GM19328 (cell line): ENCODE measurements at regions not wholly inside any gene's neighbourhood (a gene's known extent, or its start where the extent isn't known, plus 50 kb on each side); places are given as distances from the start of the nearest gene placed in this dataset.
"Not testable (repeated sequence)": the region's sequence is repeated elsewhere in the genome, so short reads cannot be mapped to it uniquely, and the experiment has no call there.

Experiments
- ATAC-seq: cut with Tn5 transposase; IDR thresholded peaks from one replicate; pipeline ENCODE4 v1.9.1; 2021; ENCODE audit warnings: mild to moderate bottlenecking, moderate library complexity; ENCODE audit not compliant: unreplicated experiment

DNA sequence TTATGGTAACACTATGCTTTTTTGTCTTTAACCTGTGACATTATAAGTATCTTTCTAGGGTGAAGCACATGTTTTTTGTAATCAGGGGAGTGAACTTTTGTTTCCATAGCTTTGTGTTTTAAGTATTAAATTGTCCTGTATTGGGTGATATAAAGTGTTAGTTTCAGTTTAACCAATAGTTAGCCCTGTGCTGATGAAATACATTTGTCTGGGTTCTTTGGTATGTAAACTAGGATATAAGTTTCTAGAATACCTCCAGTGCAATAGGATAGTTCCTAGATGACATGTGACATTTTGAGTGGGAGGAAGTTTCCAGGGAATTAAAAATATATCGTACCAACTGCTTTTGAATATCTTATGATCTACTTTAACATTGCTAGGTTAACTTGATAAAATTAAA, 611.0 kb upstream of the MARCKS start:
- no peak for ATAC-seq

DNA sequence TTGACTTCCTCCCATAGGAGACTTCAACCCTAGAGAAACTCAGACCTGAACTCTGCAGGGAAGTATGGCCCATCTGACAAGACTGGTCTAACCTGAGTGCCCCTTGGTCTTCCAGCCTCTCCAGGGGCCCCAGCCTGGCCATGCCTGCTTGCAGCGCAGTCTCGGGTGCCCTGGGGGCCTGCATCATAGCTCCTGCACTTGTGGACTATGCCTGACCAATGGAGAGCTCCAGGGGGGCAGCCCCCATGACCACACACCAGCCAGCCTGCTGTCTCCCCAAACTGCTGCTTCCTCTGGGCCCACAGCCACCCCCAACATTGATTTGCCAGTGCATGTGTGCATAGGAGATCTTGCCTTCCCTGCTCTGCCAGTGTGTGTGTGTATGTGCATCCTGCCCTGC, 608.6 kb upstream of the MARCKS start:
- ATAC-seq = no peak

DNA sequence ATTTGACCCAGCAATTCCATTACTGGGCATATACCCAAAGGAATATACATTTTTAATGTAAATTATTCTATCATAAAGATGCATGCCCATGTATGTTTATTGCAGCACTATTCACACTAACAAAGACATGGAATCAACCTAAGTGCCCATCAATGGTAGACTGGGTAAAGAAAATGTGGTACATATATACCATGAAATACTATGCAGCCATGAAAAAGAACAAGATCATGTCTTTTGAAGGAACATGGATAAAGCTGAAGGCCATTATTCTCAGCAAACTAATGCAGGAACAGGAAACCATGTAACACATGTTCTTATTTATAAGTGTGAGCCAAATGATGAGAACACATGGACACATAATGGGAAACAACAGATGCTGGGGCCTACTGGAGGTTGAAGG, 603.0 kb upstream of the MARCKS start:
- ATAC-seq = not testable (repeated sequence)

- ATAC-seq = no peak
Measured at GRCh38 chr6:113258771-113259170, 598.4 kb upstream of the MARCKS start.

DNA sequence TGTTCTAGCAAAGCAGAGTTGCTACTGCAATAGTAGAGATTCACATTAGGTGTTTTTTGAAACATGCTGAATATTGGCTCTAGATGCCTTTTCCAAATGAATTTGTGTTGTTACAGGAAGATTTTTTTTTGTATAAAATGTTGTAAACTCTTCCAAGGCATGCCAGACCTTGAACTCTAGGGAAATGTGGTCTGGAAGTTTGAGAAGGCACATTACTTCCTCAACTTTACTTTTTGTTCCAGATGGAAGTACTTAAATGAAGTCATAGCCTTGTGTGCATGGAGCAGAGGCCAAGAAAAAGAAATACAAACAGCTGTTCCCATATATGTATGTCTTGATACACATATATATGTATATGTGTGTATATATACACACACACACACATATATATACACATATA, 585.7 kb upstream of the MARCKS start:
- ATAC-seq = no peak

GRCh38 chr6:113276601-113277000, 580.5 kb upstream of the MARCKS start:
- no peak for ATAC-seq

DNA sequence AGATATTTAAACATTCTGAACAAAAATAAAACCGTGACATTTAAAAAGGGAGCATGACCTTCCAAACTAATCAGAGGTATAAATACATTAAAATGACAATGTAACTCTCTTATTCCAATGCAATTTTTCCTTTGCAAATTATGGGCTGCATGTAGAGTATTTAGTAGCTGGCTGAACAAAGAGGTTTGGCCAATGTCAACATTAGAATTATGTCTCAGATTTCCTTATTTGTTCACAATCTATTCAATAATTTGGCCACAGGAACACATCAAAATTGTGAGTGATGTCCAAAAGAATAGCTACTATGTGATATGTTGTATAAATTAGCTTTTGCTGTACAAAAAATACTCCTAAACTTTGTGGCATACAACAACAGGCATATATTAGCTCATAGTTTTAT, 580.0 kb upstream of the MARCKS start:
- ATAC-seq = no peak

- no peak for ATAC-seq
Measured at GRCh38 chr6:113281014-113281413, 576.1 kb upstream of the MARCKS start.

DNA sequence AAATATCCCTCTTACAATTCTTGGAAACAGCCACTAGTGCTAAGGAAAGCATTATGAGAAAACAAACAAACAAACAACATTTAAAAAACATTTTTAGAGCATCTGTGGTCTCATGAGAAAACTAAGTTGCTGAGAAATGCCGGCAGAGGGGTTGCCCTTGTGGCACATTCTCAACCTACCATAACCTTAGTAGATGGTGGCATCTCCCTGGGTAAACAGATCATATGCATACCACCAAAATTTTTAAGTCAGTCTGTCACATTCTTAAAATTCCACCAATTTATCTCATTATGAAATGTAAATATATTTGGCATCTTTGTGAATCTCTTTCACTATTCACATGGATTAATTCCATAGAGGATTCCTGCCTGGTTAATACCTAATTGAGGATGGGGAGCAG, 575.7 kb upstream of the MARCKS start:
- ATAC-seq = no peak

- no peak for ATAC-seq
Measured at GRCh38 chr6:113287396-113287795, 569.7 kb upstream of the MARCKS start.

DNA sequence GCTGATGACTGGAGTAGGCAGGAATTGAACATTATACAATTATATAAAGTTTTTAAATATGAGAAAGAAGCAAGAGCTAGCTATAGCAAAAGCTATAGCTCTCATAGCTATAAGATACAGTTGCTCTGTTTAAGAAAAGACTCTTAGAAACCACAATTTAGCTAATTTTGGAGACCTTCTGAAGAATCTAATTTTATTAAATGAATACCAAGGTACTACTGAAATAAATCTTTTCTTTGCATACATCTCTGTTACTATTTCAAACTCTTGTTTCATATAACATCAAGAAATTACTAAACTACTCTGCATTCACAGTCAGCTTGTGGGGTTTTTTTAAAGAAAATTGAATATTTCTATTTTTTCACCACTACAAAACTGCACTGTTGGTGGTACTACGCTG, 568.7 kb upstream of the MARCKS start:
- ATAC-seq = no peak

GRCh38 chr6:113289166-113289565, 568.0 kb upstream of the MARCKS start:
- ATAC-seq = no peak

DNA sequence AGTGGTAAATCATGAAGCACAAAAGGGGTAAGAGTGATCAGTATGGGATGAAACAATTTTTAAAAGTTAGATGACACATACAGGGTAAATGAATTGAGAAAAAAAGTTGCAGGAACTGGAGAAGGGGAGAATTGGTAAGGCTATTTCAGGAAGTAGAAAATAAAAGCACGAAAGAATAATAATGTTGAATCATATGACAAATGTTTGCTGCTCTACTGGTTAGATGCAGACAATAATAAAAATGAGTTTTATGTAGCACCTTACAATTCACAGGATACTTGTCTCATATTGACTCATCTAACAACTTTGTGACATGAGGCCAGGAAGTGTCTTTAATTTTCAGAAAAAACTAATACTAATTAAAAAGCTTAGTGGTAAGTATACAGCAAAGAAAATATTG, 566.5 kb upstream of the MARCKS start:
- ATAC-seq = no peak

GRCh38 chr6:113291751-113292445, 565.2 kb upstream of the MARCKS start:
- no peak for ATAC-seq

DNA sequence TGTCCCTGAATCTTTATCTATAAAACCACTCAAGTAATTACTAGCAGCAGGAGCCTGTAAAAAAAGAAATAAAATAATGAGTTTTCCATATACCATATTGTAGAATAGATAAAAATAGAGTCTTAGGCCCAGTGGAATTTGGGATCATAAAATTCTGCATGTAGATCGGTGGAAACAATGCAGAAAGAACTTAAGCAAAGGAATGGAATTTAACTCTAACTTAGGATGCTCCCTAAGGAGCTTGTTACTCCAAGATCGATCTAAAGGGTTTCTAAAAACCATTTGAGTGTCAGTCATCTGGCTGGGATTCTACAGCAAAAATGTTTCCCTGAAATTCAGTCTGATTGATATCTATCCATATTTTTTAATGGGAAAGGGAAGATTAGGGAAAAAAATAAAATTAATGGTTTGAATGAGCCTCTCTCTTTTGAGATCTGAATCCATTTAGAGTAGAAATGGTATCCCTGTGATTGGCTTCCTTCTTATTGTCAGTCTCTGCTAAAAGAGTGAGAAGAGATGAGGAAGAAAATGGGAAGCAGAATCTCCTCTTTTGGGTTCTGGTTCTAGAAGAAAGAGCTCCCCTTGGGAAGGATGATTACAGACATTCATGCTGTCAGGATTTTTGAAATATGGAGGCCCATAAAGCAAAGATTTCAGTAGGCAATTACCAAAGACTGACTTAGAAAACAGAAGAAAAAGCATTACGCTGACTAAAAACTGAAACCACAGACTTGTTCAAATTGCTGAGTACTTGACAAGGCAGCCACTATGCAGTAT, 564.3 kb upstream of the MARCKS start:
- peak; percentile 62 for ATAC-seq

DNA sequence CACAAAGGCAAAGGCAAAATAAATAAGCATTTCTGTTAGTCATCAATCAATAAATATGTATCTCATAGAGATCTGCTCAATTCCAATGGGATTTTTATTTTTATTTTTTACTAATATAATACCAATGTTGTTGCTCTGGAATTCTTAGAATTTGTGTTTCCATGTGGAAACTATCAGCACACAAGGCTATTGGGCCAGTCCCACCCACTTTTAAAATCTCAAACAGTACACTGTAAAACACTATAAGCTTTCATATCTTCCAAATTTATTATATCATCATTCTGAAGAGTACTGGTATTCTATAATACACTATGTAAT, 563.8 kb upstream of the MARCKS start:
- no peak for ATAC-seq

DNA sequence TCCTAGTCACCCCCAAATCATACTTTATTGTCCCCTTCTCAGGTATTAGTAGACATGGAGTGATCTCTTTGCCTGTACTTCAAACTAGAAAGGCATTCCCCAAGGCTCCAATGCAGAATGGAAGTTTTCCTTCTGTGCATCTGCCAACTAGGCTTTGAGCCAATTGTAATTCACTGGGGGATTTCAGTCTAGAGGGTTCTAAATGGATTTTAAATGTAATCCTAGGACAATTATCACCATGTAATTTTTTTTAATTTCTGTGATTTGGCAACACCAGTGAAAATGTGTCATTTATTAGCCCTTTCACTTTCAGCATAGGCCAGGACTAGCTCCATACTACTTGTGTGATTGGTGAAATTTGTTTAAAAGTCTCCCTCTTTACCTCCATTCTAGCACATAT, 557.6 kb upstream of the MARCKS start:
- ATAC-seq = no peak

DNA sequence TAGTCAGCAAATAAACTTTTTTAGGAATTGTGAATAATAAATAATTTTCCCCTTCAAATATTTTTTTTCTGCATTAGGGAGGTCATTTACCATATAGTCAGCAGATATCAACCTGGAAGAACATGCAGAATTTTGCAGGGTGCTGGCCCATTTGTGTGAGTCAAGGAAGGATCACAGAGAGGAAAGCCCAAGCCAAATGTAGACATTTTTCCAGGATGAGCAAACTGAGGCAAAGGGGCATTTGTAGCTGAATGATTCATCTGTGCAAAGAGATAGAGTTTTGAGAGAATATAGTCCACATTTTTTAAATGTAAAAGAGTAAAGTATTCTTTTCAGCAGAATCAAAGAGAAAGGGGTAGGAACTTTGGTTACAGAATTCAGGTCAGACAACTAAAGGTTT, 555.5 kb upstream of the MARCKS start:
- ATAC-seq = no peak

DNA sequence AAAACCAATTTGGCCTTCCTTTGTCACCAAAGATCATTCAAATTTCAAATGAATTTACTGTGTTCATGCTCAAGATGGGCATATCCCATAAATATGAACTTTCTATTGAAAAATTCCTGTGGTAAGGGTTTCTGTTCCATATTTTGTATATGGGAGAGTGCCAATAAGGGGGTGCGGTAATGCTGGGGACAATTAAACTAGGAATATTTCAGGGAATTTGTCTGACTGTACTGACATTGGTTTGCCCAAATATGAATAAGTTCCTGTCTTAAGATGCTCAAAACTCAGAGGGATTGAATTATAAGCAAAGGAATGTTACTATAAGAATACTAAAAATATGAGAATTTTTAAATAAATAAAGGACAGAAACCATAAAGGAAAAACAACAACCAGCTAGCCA, 553.0 kb upstream of the MARCKS start:
- ATAC-seq = no peak

DNA sequence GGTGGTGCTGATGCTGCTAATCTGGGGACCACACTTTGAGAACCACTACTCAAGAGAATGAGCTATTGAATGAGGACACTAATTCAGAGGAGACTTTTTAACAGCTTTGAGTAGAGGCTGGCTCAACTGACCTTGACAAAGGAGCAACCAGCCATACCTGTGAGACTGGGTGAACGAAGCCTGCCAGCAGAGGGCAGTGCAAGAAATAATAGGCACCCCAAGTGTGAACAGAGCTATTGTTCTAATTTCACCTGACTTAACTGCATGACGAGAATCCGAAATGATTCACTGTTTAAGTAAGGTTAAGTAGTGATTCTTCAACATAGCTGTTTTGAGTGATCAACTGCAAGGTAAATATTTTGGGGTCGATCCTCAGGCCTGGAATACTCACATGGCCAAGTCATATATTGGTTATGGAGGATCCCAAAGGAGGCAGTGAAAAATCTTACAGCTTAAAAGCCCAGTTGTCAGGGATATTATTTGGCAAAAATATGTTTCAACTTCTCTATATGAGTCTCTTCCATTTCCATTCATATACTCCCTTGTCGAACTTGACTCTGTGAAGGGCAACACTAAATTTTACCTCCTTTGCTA, 550.5 kb upstream of the MARCKS start:
- ATAC-seq = peak; percentile 88

DNA sequence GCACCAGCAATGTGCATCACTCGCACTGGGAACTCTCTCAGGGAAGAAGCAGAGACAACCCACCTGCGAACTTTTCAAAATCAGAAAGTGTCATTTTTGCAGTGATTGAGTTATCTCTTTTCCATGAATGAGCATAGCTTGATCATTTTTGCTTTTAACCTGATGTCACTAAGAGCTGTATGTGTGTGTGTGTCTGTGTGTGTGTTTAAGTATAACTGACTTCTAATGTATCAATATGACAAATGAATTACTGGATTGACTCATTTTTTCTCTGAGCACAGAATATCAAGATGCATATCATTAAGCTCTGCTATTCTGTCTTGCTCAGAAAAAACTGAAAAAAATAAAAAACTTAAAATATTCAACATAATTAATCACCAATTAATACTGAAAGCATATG, 548.9 kb upstream of the MARCKS start:
- ATAC-seq = no peak

DNA sequence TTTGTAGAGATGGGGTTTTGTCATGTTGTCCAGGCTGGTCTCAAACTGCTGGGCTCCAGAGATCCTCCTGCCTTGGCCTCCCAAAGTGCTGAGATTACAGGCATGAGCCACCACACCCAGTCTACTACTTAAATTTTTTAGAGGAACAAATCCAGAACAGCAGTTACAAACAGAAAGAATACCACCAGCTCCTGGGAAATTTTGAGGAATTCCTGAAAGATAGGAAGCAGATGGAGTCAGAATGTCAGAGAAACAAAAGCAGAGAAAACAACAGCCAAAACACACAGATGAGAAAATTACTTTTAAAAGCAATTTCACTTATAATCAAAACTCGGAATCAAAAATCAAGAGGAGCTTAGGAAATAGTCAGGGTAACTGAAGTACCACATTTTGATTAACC, 543.3 kb upstream of the MARCKS start:
- ATAC-seq = no peak
